Dermis microvascular lymphatic vessel endothelial cell (primary cell): ENCODE measurements at regions not wholly inside any gene's neighbourhood (a gene's known extent, or its start where the extent isn't known, plus 50 kb on each side); places are given as distances from the start of the nearest gene placed in this dataset.
A peak's percentile ranks its signal among the peaks of the same experiment; 100 is the strongest.

ENCODE experiments used
- DNase-seq, 2 donors: peaks; one replicate each; pipeline versions ENCODE4 v3.0.0 to v3.0.0-alpha.2; 2010; ENCODE audit warnings: low read depth in 2 of 2

DNA sequence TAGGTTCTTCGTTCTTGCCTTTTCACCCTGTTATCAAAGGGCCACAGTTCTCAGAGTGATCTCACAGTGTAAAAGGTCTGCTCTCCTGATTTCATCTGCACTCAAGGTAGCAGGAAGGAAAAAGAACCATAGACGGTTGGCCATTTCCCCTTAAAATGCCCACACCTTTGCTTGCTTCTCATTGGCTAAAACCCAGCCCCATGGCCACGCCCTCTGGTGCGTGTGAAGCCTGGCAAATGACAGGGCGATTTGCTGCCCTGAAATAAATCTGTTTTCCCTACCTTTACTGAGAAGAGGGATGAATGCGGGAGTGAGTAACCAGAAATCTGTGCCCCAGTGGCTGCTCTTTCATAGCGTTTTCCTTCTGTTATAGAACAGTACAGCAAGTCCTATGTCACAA is 269.3 kb downstream of the POU4F1 start:
- DNase-seq = no peak

DNA sequence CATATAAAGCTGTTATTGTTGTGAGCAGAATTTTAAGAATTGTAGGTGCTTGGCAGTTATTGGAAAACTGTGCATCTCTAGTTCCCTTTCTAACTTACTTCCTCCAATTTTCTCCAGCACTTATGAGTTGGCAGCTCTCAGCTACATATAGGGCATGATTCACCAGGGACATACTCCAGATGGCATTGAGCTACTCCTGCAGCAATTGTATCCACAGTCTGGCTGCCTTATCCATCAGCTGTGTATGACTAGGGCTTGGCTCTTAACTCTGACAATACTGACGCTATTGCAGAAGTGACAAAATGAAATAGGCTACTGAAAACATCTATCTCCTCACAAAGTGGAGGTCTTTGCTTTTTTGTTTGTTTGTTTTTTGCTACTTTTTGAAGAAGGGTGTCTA is 276.7 kb downstream of the POU4F1 start:
- peak in 1 of 2 donors; percentile 1 for DNase-seq

DNA sequence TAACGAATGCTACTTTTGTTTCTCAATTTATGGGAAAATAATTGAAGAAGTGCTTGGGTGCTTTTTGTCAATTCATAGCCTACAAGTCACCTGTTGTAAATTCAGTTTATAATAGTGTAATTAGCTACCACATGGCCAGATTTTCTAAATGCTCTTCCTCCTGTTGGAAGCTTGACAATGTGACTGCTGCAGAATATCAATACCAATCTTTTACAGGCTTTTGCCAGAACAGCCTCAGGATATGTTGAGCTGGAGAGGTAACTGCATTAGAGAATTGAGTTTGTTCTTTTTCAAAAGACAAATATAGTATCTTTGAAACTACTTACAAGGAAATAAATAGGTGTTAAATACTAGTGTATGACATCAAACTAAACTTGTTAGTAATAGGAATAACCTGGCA is 277.8 kb downstream of the POU4F1 start:
- DNase-seq = no peak

DNA sequence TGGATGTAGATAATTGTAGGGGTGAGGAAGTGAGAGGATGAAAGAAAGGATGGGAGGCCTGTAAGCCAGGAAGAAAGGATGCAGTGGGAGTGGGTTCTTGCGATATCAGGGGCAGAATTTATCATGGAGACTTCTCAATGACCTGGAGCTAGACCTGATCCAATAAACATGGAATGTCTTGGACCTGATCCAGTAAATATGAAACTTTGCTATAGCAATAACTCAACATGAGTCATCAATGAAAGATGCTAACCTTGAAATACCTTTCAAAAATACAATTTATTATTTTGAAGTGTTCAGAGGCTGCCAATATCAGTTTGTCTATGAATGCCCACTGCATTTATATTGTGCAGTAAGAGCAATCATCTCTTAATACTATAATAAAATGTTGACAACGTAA is 279.5 kb downstream of the POU4F1 start:
- peak; percentile 35 to 47 for DNase-seq

DNA sequence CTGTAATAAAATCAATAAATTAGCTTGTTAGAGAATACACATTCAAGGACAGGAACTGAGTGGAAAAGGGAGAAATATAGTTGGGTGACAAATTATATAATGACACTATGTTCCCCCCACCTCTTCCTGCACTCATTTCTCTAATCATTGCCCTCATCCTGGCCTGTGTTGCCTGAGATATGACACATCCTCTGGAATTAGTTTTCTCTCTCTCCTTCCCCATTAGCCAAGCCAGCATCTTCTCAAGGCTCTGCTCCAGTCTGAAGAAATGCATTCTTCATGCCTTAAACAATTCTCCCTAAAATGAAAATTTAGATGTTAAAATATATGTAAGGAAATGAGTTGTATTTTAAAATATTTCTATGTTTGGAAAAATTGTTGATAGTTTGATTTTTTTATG is 280.3 kb downstream of the POU4F1 start:
- DNase-seq = no peak

DNA sequence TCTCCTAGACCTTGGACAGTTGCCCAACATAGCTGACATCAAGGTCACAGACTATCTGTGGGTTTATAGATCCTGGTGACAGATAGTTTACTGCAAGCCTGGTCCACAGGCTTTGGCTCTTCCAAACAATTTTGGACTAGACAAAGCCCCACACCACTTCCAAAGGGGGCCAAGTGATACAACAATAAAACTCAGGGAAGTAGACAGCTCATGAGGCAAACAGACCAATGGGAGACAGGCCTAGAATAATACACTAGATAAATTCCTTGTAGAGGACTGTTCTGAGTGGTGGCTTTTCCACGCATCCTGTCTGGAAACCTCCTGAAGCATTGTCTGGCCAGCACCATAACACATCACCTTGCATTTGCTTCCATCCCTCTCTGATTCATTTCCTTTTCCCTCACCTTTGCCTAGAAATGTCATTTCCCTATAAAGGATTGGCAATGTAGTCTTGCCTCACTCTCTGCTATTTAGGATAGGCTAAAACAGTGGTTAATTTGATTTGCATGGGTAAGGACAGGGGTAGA is 284.2 kb downstream of the POU4F1 start:
- DNase-seq = peak; percentile 81 to 92

DNA sequence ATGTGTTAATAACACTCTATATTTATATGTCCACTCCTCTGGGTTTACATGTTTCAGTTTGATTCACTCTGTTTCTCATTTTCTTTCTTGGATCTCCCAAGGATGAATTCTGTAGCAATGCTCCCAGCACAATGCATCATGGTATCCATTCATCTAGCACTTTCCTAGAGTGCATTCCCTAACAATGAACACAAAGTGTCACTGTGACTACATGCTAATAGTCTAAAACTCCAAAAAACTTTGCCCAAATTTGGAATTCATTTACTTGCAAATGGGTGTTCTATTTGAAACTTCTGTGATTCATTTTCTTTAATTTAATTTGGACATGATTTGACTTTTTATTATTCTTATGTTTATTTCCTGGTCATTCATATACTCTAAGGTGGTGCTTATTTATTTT is 286.3 kb downstream of the POU4F1 start:
- peak; percentile 6 to 28 for DNase-seq

DNA sequence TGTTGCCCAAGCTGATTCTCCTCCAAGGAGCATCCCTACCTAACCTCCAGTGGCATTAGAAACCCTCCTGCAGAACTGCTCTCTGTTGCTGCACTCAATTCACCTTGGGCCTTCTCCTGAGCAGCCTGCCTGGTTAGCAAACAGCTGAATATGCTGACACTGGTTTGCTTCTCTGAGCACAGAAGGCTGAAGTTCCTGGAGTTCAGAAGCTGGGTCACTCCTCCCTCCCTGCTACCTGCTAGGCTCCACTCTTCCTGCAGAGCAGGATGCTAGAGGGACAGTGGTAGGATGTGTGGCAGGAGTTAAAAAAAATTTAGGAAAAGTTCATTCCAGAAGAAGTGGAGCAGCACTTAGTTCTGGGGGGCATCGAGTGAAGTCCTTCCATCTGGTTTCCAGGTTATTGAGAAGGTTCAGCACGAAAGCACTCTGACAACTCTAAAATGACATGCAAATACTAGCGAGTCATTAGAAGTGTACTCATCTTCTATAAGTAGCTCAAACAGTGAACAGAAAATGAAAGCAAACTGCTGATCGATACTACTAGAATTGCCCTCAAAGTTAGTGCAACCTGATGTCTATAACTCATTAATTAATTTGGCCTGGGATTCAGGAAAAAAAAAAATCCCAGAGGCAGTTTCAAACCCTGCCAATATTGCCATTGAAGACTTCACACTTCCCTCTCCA is 293.7 kb downstream of the POU4F1 start:
- DNase-seq = no peak

DNA sequence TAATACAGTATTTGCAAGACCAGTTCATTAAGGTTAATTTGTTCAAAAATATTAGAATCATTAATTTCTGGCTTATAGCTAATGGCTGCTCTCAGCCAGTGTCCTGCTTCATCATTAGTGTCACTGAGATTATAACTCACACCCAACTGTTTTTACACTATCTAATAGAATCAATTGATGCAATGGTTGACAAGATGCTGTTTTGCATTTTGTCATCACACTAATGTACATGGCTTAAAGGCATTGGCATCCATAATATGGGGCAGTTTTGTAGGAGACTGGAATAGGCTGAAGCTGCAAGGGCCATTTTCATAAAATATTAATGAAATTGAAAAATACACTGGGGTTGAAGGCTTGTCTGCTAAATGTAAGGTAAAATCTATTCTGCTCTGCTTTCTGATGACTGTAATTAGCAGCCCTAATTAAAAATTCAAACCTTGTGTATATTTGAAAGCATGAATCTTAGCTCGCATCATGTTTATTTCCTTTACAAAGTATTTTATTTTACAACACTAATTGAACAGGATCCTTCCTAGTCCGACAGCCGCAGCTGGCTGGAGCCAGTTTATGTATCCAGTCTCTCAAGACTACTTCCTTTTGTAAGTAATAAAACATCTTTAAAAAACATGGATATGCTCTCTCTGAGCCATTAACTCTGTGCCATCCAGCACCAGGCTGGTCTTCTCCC is 296.7 kb downstream of the POU4F1 start:
- DNase-seq = no peak

DNA sequence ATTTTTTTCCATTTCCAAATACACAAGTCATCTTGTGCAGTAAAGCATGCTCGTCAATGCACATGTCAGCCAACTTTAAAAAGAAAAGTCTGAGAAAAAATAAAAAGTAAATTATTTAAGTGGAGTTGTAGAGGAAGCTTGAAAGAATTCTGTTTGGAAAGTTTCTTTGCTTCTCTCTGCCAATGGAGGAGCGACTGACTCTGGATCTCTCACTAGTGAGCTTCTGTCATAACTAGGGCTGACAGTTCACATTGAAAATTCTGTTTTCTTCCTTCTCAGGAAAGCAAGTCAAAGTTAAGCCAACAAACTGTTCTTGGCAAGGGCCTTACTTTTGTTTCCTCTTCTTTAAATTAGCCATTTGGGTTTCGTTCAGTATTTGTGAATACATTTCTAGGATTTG is 298.2 kb downstream of the POU4F1 start:
- DNase-seq = no peak

DNA sequence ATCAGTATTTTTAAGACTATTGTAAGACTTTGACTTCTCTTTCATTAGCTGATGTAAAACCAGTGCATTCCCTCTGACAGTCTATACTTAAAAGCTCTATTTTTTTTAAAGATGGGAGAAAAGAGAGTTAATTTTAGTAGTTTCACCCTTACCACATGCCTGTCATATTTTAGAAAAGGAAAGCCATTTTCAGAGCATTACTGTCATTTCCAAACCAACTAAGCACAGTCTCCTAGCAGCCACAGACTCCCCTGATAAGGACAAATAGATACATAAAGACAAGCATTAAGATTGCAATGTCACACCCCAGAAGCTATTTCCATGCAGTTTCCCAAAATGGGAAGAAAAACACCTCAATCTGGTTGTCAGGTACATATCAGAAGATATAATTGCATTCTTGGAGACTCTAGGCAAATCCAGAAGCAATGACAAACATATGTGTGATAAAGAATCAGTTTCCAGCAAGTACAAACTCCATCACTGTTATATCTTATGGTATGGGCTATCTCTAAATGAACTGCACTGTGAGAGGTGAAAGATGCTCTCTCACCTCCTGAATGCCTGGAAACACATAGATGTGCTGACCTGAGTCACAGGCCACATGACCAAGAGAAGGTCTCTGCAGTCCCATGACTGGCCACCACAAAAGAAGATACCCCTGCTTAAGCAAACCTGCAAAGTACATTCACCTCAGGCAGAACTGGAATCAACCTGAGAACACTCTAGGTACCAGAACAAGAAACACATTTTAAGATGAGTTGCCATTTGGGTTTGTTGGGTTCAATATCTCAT is 303.3 kb downstream of the POU4F1 start:
- no peak for DNase-seq

DNA sequence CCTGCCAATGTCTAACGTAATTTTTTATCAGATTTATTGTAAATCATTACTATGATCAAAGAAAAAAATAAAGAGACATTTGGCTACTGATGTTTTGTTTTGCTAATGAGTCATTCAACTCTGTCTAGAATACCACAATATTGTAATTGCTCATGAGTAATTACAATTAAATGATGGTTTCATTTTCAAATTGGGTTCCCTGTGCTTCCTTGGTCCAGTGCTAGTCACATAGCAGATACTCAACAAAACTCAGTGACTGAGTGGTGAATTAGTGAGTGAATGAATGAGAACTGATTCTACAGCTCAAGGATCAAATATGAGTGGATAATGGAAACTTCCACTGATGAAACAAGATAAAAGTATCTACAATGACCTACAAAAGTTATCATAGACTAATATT is 304.7 kb downstream of the POU4F1 start:
- DNase-seq = no peak

DNA sequence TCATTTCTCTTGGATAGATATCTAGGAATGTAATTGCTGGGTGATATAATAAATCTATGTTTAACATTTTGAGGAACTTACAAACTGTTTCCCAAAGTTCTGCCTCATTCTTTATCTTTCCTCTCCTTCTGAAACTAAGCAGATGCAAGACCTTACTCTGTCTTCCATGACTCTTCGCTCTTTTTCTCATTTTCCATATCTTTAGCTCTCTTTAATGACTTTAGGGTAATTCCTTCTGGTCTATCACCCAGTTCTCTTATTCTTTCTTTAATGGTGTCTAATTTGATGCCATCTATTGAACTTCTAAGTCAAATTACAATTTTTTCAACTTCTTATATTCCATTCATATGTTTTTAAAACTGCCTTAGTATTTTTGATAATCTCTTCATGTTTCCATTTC is 316.6 kb downstream of the POU4F1 start:
- no peak for DNase-seq

DNA sequence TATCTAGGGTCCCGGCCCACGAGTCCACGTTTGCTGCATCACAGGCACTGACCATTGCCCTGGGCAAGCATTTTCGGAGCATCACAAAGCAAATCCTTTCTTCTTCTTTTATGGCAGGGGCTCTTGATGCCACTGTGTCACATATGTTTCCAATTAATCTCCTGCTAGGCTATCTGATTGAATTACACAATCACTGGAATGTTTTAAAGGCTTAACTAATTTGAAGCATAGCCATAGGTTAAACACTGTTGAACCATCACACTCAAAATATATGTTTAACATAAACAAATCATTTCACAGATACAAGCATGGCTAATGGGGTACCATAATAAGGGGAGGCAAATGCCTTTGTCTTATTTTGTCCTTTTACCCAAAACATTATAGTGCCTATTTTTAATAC is 338.3 kb downstream of the POU4F1 start:
- no peak for DNase-seq

DNA sequence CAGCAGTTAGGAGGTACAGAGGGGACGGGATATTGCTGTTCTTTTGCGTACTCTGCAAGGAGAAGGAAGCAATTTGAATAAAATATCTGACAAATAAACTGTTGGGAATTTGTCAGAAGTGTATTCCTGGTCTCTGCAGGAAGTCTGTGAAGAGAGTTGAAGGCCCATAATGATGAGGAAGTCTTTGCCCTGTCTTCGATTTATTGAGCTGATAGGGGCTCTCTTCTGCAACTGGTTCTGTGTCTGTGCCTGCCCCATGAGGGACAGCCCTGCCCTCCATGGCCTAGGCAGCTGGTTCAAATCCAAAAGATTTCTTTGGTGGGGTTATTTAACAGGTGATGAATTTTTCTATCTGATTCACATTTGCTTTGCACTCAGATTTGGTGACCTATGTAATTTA is 339.7 kb upstream of the EDNRB start:
- no peak for DNase-seq

DNA sequence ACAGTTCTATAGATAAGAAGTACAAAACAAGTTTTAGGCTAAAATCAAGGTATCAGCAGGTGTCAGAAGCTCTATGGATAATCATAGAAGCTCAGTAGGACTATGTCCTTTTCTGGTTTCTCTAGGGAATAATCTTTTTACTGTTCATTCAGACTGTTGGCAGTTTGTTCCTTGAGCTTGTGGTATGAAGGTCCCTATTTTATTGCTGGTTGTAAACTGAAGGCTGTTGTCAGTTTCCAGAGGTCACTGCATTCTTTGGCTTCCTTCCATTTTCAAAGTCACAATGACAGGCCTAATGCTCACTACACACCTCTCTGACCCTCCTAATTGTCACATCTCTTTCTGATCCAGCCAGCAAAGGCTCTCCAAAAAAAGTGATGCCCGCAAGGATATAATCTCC is 337.9 kb upstream of the EDNRB start:
- DNase-seq = no peak

DNA sequence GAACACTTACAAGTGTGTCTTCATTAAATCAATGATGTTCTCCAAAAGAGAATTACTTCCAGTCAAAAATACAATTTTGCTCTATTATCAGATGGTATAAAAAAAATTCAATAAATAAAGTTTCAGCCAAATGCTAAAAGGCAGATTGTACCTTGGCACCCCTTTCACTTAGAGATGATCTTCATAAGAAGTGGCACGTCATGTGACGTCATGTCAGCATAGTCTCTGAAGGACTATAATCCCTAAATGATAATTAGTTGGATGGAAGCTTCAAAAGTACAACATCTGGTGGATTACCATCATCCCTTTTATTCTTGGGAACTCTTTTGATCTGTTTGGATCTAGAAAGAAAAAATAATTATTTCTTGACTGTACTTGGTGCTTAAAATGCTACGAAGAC is 335.5 kb upstream of the EDNRB start:
- no peak for DNase-seq

DNA sequence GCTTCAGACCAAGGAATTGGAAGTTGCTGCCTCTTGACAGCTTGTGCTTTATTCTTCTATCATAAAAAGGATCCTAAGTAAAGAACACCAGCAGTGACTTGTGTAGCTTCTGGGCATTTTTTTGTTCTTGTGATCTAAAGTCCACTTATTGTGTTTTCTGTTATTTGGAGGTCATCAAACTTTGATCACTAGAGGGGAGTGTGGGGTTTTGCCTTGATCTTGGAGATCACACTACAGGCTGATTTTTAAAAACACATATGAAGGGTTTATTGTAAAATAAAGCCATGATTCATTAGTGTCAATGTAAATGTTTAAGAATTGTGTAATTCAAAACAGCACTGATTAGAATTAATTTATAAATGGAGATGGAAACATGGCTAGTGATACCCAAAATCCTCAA is 328.7 kb upstream of the EDNRB start:
- peak in 1 of 2 donors; percentile 1 for DNase-seq

DNA sequence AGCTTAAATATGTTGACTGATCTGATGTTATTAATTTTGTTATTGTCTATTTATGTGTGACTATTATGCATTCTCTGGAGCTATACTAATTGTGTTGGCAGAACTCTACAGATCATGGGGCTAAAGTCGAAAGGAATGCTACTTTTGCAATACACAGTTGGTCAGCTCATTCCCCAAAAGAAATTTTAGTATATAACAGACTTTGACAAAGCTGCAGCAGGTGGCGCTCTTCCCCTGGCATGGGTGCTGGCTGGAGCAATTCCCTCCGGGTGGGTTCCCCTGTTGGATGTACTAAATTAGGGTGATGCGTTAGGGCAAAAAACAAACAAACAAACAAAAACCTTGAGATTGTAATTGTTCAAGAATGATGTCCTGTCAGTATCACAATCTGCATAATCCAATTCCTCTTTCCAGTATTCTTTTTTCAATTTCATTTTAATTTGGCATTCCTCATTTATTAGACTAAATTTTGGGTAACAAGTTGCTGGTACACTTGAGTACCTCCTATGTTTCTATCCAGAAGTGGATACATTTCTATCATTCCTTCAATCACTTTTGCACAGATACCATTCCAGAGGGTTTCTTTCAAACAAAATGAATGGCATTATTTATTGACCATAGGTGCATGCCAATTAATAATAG is 322.8 kb upstream of the EDNRB start:
- DNase-seq = peak; percentile 12 to 40

DNA sequence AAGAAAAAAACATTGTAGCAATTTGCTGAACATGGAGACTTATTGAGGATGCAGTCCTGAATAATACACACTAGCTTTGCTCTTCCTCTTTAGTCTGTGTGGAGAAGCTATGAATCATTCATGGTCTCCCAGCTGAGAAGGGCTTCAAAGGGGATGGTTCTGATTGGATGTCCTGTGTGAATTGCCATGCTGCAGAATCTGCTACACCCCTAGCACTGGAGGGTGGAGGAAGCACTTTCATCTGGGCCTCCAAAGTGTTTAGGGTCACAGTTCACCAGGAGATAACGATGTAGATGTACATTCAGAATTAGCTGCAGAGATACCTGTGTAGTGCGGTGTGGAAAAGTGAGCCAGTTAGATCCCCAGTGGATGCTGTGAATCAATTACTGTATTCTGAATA is 321.1 kb upstream of the EDNRB start:
- no peak for DNase-seq

DNA sequence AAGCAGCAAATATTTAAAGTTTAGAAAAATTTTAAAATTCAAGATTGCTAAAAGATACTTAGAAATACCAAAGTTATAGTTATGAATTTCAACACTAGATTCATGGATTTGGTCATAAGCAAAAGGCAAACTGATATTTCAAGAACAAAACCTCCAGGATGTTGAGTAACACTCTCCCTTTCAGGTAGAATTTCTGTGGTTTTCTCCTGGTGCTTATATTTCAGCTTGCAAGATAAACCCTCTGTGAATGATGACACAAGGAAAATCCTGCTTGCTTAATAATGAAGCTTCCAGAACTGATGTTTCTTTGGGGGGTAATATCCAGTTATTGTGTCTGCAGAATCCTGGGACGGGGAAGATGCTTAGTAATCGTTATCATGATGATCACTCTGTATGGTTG is 320.3 kb upstream of the EDNRB start:
- no peak for DNase-seq

DNA sequence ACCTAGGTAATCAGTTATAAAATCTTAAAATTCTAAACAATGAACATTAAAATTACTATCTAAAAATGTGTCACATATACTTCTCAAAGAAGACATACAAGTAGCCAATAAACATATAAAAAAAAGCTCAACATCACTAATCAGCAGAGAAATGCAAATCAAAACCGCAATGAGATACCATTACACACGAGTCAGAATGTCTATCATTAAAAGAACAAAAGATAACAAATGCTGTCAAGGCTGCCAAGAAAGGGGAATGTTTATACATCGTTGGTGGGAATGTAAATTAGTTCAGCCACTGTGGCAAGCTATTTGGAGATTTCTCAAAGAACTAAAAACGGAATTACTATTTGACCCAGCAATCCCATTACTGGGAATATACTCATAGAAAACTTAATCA is 310.3 kb upstream of the EDNRB start:
- no peak for DNase-seq
